Natural killer cell (primary cell): ENCODE measurements at regions not wholly inside any gene's neighbourhood (a gene's known extent, or its start where the extent isn't known, plus 50 kb on each side); places are given as distances from the start of the nearest gene placed in this dataset.

Experiments
- ATAC-seq, 3 donors: fragments of 150-1000 bp in 2 of 3; fragments of 200-7000 bp in 1 of 3; cut with Tn5 transposase; 1 replicate in 1 of 3; 2 replicates in 2 of 3; pipeline ENCODE4 v1.10.0; 2021; ENCODE audit warnings: mild to moderate bottlenecking in 2 of 3, moderate library complexity in 2 of 3
- DNase-seq, 2 donors: peaks; one replicate each; pipeline versions ENCODE4 v3.0.0 to v3.0.0-alpha.2; 2013 to 2021; ENCODE audit warnings: mixed read lengths in 1 of 2
- H3K27ac ChIP-seq: one replicate; pipeline ENCODE4 v1.5.1; 2013; ENCODE audit warnings: mild to moderate bottlenecking, low read length
- H3K27me3 ChIP-seq: one replicate; pipeline ENCODE4 v1.6.1; 2013; ENCODE audit warnings: low read length; ENCODE audit not compliant: control insufficient read depth, insufficient read depth
- H3K36me3 ChIP-seq: one replicate; pipeline ENCODE4 v1.6.1; 2013; ENCODE audit warnings: low read length; ENCODE audit not compliant: control insufficient read depth, insufficient read depth
- H3K4me1 ChIP-seq: one replicate; pipeline ENCODE4 v1.6.1; 2013; ENCODE audit warnings: low read length; ENCODE audit not compliant: control insufficient read depth, insufficient read depth
- H3K4me3 ChIP-seq: one replicate; pipeline ENCODE4 v1.5.1; 2013; ENCODE audit warnings: low read length
- H3K9me3 ChIP-seq: one replicate; pipeline ENCODE4 v1.6.1; 2013; ENCODE audit warnings: low read length; ENCODE audit not compliant: control insufficient read depth, insufficient read depth
- H3K27ac Mint-ChIP-seq, 2 donors: one replicate each; pipeline ENCODE4 v1.8.0; 2022; ENCODE audit warnings: mild to moderate bottlenecking in 2 of 2, mixed read lengths in 2 of 2, moderate library complexity in 1 of 2
- H3K27me3 Mint-ChIP-seq, 2 donors: one replicate each; pipeline ENCODE4 v1.8.0; 2022; ENCODE audit warnings: low read depth in 2 of 2, mixed read lengths in 2 of 2
- H3K36me3 Mint-ChIP-seq: one replicate; pipeline ENCODE4 v1.8.0; 2022; ENCODE audit warnings: mixed read lengths
- H3K4me1 Mint-ChIP-seq, 2 donors: one replicate each; pipeline ENCODE4 v1.8.0; 2022; ENCODE audit warnings: mixed read lengths in 2 of 2
- H3K4me3 Mint-ChIP-seq: one replicate; pipeline ENCODE4 v1.8.0; 2022; ENCODE audit warnings: mild to moderate bottlenecking, moderate library complexity, mixed read lengths
- H3K9me3 Mint-ChIP-seq, 2 donors: one replicate each; pipeline ENCODE4 v1.8.0; 2022; ENCODE audit warnings: mixed read lengths in 2 of 2
- CTCF ChIP-seq: fragments of 200-600 bp; IDR thresholded peaks from one replicate; pipeline ENCODE4 v1.8.0; 2022; ENCODE audit warnings: antibody characterized with exemption
- WGBS: methylation state at CpG from one replicate; pipeline ENCODE4 v1.1.7; 2013; ENCODE audit warnings: missing lambda C conversion rate; ENCODE audit not compliant: insufficient coverage; 5-methylcytosine and 5-hydroxymethylcytosine counted together
- intact Hi-C: fragments of 100-400 bp; cut with micrococcal nuclease; formaldehyde crosslinking; loops from one replicate; pipeline ENCODE4 v1.14.2; 2022

GRCh38 chr2:235390108-235390815, 103.6 kb upstream of the AGAP1 start:
- DNase-seq (peak in 1 of 2 donors; percentile 72), ATAC-seq (peak; percentile 47 to 72 (median 63))
- H3K36me3 ChIP-seq: no peaks in the 10 kb centered on the region
- no peak overlapping the region for H3K4me3 ChIP-seq
- no peaks in the 10 kb centered on the region for H3K27me3 ChIP-seq
- Mint-ChIP-seq H3K27me3 (peaks cover 8 to 13% of the 10 kb centered on the region in 2 donors), H3K4me1 (peaks cover 10 to 13% of the 10 kb centered on the region in 2 donors), H3K36me3 (no peaks in the 10 kb centered on the region), H3K9me3 (no peaks in the 10 kb centered on the region), H3K4me3 (no peak overlapping the region), H3K27ac (peak overlapping the region in 1 of 2 donors; percentile 21)
- 42% methylated on average over 12 of the region's 13 CpGs for WGBS
- H3K4me1 ChIP-seq: peaks cover 14% of the 10 kb centered on the region
- no peak overlapping the region for H3K27ac ChIP-seq
- TF ChIP-seq CTCF: no peak
- H3K9me3 ChIP-seq: no peaks in the 10 kb centered on the region
- intact Hi-C loops: no loop called here

GRCh38 chr2:235390816-235391194, 103.0 kb upstream of the AGAP1 start:
- Mint-ChIP-seq H3K4me3 (no peak overlapping the region), H3K27me3 (peaks cover 11 to 17% of the 10 kb centered on the region in 2 donors), H3K36me3 (no peaks in the 10 kb centered on the region), H3K9me3 (no peaks in the 10 kb centered on the region), H3K27ac (no peak overlapping the region), H3K4me1 (peaks cover 10 to 13% of the 10 kb centered on the region in 2 donors)
- WGBS: 62% methylated on average over 10 of the region's 10 CpGs
- H3K27ac ChIP-seq: no peak overlapping the region
- ATAC-seq (no peak), DNase-seq (peak in 1 of 2 donors; percentile 3)
- H3K27me3 ChIP-seq: no peaks in the 10 kb centered on the region
- peaks cover 14% of the 10 kb centered on the region for H3K4me1 ChIP-seq
- H3K4me3 ChIP-seq: no peak overlapping the region
- no peaks in the 10 kb centered on the region for H3K9me3 ChIP-seq
- no peak for TF ChIP-seq CTCF
- intact Hi-C loops: no loop called here
- H3K36me3 ChIP-seq: no peaks in the 10 kb centered on the region

- peaks cover 10 to 13% of the 10 kb centered on the region in 2 donors for H3K4me1 Mint-ChIP-seq
- TF ChIP-seq CTCF: no peak
- Histone ChIP-seq H3K4me1 (peaks cover 14% of the 10 kb centered on the region), H3K27me3 (no peaks in the 10 kb centered on the region), H3K9me3 (no peaks in the 10 kb centered on the region), H3K4me3 (no peak overlapping the region), H3K36me3 (no peaks in the 10 kb centered on the region), H3K27ac (no peak overlapping the region)
- no peak for ATAC-seq
- 90% methylated on average over 28 of the region's 28 CpGs for WGBS
- peaks cover 11 to 24% of the 10 kb centered on the region in 2 donors for H3K27me3 Mint-ChIP-seq
- intact Hi-C loops: no loop called here
- no peaks in the 10 kb centered on the region for H3K36me3 Mint-ChIP-seq
- H3K4me3 Mint-ChIP-seq: no peak overlapping the region
- no peak for DNase-seq
- H3K9me3 Mint-ChIP-seq: no peaks in the 10 kb centered on the region
- H3K27ac Mint-ChIP-seq: no peak overlapping the region
These were observed 101.8 kb upstream of the AGAP1 start for GRCh38 chr2:235391921-235392615.
